Lower leg skin (tissue), 3 donors: ENCODE measurements at regions not wholly inside any gene's neighbourhood (a gene's known extent, or its start where the extent isn't known, plus 50 kb on each side); places are given as distances from the start of the nearest gene placed in this dataset.

Experiments
- POLR2A ChIP-seq, 2 donors: fragments of 450-650 bp; IDR thresholded peaks; one replicate each; pipeline ENCODE4 v1.6.1; 2016 to 2017; ENCODE audit warnings: antibody characterized with exemption in 2 of 2, mild to moderate bottlenecking in 1 of 2, moderate library complexity in 1 of 2
- TF ChIP-seq, protein P1 (sequence below), 3 donors: fragments of 450-650 bp; IDR thresholded peaks; one replicate each; pipeline ENCODE4 v1.5.1; 2016; ENCODE audit warnings: antibody characterized with exemption in 3 of 3, mild to moderate bottlenecking in 3 of 3, moderate library complexity in 2 of 3

DNA sequence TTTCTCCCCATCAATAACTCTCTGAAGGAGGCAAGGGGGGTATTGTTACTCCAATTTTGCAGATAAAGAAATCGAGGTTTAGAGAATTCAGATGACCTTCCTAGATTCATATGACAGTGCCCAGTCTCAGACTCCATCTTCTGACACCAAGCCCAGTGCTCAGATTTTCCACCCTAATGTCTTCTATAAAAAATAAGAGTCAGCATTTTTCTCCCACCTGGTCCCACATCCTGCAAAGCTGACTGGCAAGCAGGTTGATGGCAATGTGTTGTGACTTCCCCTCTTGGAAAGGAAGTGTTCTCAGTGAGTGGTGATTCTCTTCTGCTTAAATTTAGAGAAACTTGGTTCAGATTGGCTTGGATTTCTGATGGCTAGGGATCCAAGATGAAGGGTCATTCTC lies 129.4 kb downstream of the SOX9 start:
- TF ChIP-seq POLR2A (IDR thresholded peaks at IDR 0.05), result no peak
- TF ChIP-seq, protein P1, sequence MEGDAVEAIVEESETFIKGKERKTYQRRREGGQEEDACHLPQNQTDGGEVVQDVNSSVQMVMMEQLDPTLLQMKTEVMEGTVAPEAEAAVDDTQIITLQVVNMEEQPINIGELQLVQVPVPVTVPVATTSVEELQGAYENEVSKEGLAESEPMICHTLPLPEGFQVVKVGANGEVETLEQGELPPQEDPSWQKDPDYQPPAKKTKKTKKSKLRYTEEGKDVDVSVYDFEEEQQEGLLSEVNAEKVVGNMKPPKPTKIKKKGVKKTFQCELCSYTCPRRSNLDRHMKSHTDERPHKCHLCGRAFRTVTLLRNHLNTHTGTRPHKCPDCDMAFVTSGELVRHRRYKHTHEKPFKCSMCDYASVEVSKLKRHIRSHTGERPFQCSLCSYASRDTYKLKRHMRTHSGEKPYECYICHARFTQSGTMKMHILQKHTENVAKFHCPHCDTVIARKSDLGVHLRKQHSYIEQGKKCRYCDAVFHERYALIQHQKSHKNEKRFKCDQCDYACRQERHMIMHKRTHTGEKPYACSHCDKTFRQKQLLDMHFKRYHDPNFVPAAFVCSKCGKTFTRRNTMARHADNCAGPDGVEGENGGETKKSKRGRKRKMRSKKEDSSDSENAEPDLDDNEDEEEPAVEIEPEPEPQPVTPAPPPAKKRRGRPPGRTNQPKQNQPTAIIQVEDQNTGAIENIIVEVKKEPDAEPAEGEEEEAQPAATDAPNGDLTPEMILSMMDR (IDR thresholded peaks at IDR 0.05), result no peak
